Gastrocnemius medialis (tissue), 4 donors: ENCODE measurements at regions not wholly inside any gene's neighbourhood (a gene's known extent, or its start where the extent isn't known, plus 50 kb on each side); places are given as distances from the start of the nearest gene placed in this dataset.

Source experiments
- ATAC-seq, 2 donors: fragments of 150-250 bp; one replicate each; pipeline ENCODE4 v1.9.1; 2016
- DNase-seq, 2 donors: peaks; one replicate each; pipeline ENCODE4 v3.0.0-alpha.2; 2019
- H3K27ac ChIP-seq, 4 donors: fragments of 200-600 bp; sonication (generic); 1 replicate in 1 of 4; 2 replicates in 3 of 4; pipeline ENCODE4 v1.5.1; 2016 to 2018; ENCODE audit warnings: mild to moderate bottlenecking in 2 of 4, moderate library complexity in 1 of 4
- H3K27me3 ChIP-seq, 3 donors: fragments of 200-600 bp; sonication (generic) in 2 of 3; 1 replicate in 1 of 3; 2 replicates in 2 of 3; pipeline versions ENCODE4 v1.5.1 to v1.6.0; 2016 to 2019; ENCODE audit warnings: mild to moderate bottlenecking in 1 of 3, moderate library complexity in 1 of 3
- H3K36me3 ChIP-seq, 2 donors: fragments of 200-600 bp; sonication (generic) in 1 of 2; one replicate each; pipeline ENCODE4 v1.5.1; 2017 to 2018
- H3K4me1 ChIP-seq, 2 donors: fragments of 200-600 bp; sonication (generic) in 1 of 2; one replicate each; pipeline ENCODE4 v1.5.1; 2016 to 2017; ENCODE audit warnings: mild to moderate bottlenecking in 2 of 2
- H3K4me3 ChIP-seq, 4 donors: fragments of 200-600 bp; sonication (generic) in 3 of 4; 1 replicate in 1 of 4; 2 replicates in 3 of 4; pipeline ENCODE4 v1.5.1; 2016 to 2019; ENCODE audit warnings: mild to moderate bottlenecking in 2 of 4
- H3K9me3 ChIP-seq, 3 donors: fragments of 200-600 bp; sonication (generic) in 2 of 3; 1 replicate in 1 of 3; 2 replicates in 2 of 3; pipeline ENCODE4 v1.5.1; 2016 to 2019
- CTCF ChIP-seq, 5 experiments: fragments of 450-650 bp in 3 of 5; fragments of 200-600 bp in 2 of 5; sonication (generic) in 2 of 5; IDR thresholded peaks in 4 of 5; conservative IDR thresholded peaks in 1 of 5; 1 replicate in 4 of 5; 2 replicates in 1 of 5; pipeline ENCODE4 v1.5.1; 2016 to 2019; ENCODE audit warnings: antibody characterized with exemption in 5 of 5, mild to moderate bottlenecking in 3 of 5, moderate library complexity in 3 of 5
- POLR2A ChIP-seq, 2 donors: fragments of 450-650 bp; IDR thresholded peaks; one replicate each; pipeline ENCODE4 v1.6.1; 2017; ENCODE audit warnings: antibody characterized with exemption in 2 of 2, mild to moderate bottlenecking in 2 of 2, moderate library complexity in 2 of 2
- in situ Hi-C, 4 donors: fragments of 200-750 bp; cut with MboI; loops; one replicate each; pipeline versions ENCODE4 v1.15.0 to v1.8.0; 2017; ENCODE audit warnings: low sequenced_read_pairs in 4 of 4
- intact Hi-C: fragments of 100-400 bp; cut with DNase I; formaldehyde crosslinking; loops from one replicate; pipeline ENCODE4 v1.15.1; 2023; ENCODE audit warnings: low total_unique reads

GRCh38 chr1:59237900-59238299, 59.0 kb upstream of the FGGY start:
- Histone ChIP-seq H3K36me3 (no peaks in the 10 kb centered on the region), H3K27ac (no peak overlapping the region), H3K4me1 (peaks cover 6% of the 10 kb centered on the region in 2 donors), H3K4me3 (no peak overlapping the region), H3K27me3 (no peaks in the 10 kb centered on the region), H3K9me3 (no peaks in the 10 kb centered on the region)
- ATAC-seq, result no peak
- in situ Hi-C loops, result no loop called here
- no peak for TF ChIP-seq POLR2A (IDR thresholded peaks at IDR 0.05)
- no peak for TF ChIP-seq CTCF (IDR thresholded peaks at IDR 0.05 in 4 of 5, conservative IDR thresholded peaks at IDR 0.05 in 1 of 5)
- intact Hi-C loops, result no loop called here
- DNase-seq, result no peak

- Histone ChIP-seq H3K9me3 (no peaks in the 10 kb centered on the region), H3K27ac (no peak overlapping the region), H3K4me3 (no peak overlapping the region), H3K4me1 (peaks cover 11% of the 10 kb centered on the region in 2 donors), H3K27me3 (no peaks in the 10 kb centered on the region), H3K36me3 (no peaks in the 10 kb centered on the region)
- TF ChIP-seq POLR2A (IDR thresholded peaks at IDR 0.05) (no peak), CTCF (IDR thresholded peaks at IDR 0.05 in 4 of 5, conservative IDR thresholded peaks at IDR 0.05 in 1 of 5) (no peak)
- intact Hi-C loops (no loop called here), in situ Hi-C loops (no loop called here)
- no peak for DNase-seq
- ATAC-seq, result no peak
Observed at GRCh38 chr1:59238333-59238934, 58.5 kb upstream of the FGGY start.

- no peaks in the 10 kb centered on the region for H3K9me3 ChIP-seq
- no peak overlapping the region for H3K4me3 ChIP-seq
- H3K36me3 ChIP-seq, result no peaks in the 10 kb centered on the region
- TF ChIP-seq CTCF (IDR thresholded peaks at IDR 0.05 in 4 of 5, conservative IDR thresholded peaks at IDR 0.05 in 1 of 5), result no peak
- no peak for TF ChIP-seq POLR2A (IDR thresholded peaks at IDR 0.05)
- no peak overlapping the region for H3K27ac ChIP-seq
- intact Hi-C loops (no loop called here), in situ Hi-C loops (no loop called here)
- H3K27me3 ChIP-seq, result no peaks in the 10 kb centered on the region
- peaks cover 13% of the 10 kb centered on the region in 2 donors for H3K4me1 ChIP-seq
- ATAC-seq, result no peak
- no peak for DNase-seq
Observed at GRCh38 chr1:59238993-59239392, 57.9 kb upstream of the FGGY start.

- peaks cover 13% of the 10 kb centered on the region in 2 donors for H3K4me1 ChIP-seq
Observed at GRCh38 chr1:59241909-59242308, 55.0 kb upstream of the FGGY start.

More at GRCh38 chr1:59241909-59242308, 55.0 kb upstream of the FGGY start:
- in situ Hi-C loops, result no loop called here
- intact Hi-C loops, result no loop called here
- Histone ChIP-seq H3K9me3 (no peaks in the 10 kb centered on the region), H3K27me3 (no peaks in the 10 kb centered on the region), H3K36me3 (no peaks in the 10 kb centered on the region), H3K27ac (no peak overlapping the region), H3K4me3 (no peak overlapping the region)
- TF ChIP-seq CTCF (IDR thresholded peaks at IDR 0.05 in 4 of 5, conservative IDR thresholded peaks at IDR 0.05 in 1 of 5) (no peak), POLR2A (IDR thresholded peaks at IDR 0.05) (no peak)
- ATAC-seq, result no peak
- no peak for DNase-seq
